K562 (cell line): ENCODE measurements at regions not wholly inside any gene's neighbourhood (a gene's known extent, or its start where the extent isn't known, plus 50 kb on each side); places are given as distances from the start of the nearest gene placed in this dataset.

ENCODE experiments used
- ARHGAP35 ChIP-seq: fragments of 450-650 bp; IDR thresholded peaks from 2 replicates; pipeline ENCODE4 v1.6.1; 2018; ENCODE audit not compliant: partially characterized antibody
- ARID2 ChIP-seq: fragments of 450-650 bp; IDR thresholded peaks from 2 replicates; pipeline ENCODE4 v1.6.1; 2017; ENCODE audit warnings: antibody characterized with exemption, mild to moderate bottlenecking
- BHLHE40 ChIP-seq: IDR thresholded peaks from 2 replicates; pipeline ENCODE4 v1.6.1; 2011; ENCODE audit warnings: low read length, improper control_type of control experiment
- BRCA1 ChIP-seq, 2 experiments: fragments of 450-650 bp in 1 of 2; sonication (generic) in 1 of 2; formaldehyde crosslinking in 1 of 2; IDR thresholded peaks; 2 replicates each; pipeline versions ENCODE4 v1.5.0 to v1.6.1; 2017 to 2020; ENCODE audit warnings: mild to moderate bottlenecking in 1 of 2, missing genetic modification reagents in 1 of 2
- CEBPG ChIP-seq, 3 experiments: fragments of 200-800 bp in 1 of 3; sonication (Bioruptor generic) in 1 of 3; sonication (generic) in 1 of 3; formaldehyde crosslinking in 1 of 3; IDR thresholded peaks in 2 of 3; conservative IDR thresholded peaks in 1 of 3; 2 replicates each; pipeline versions ENCODE4 v1.6.1 to v1.8.0; 2016 to 2022; ENCODE audit warnings: missing compliant biosample characterization in 2 of 3, missing genetic modification characterization in 2 of 3, mild to moderate bottlenecking in 1 of 3, missing genetic modification reagents in 1 of 3
- ILK ChIP-seq: fragments of 450-650 bp; IDR thresholded peaks from 2 replicates; pipeline ENCODE4 v1.6.1; 2016; ENCODE audit warnings: missing genetic modification characterization, low read depth, mild to moderate bottlenecking, missing compliant biosample characterization, moderate library complexity, borderline replicate concordance
- JUNB ChIP-seq: fragments of 450-650 bp; formaldehyde crosslinking; conservative IDR thresholded peaks from 2 replicates; pipeline ENCODE4 v1.4.0; 2020; ENCODE audit warnings: mild to moderate bottlenecking
- LEF1 ChIP-seq: fragments of 450-650 bp; IDR thresholded peaks from 2 replicates; pipeline ENCODE4 v1.6.1; 2016; ENCODE audit warnings: mild to moderate bottlenecking
- MTA2 ChIP-seq: fragments of 450-650 bp; IDR thresholded peaks from 2 replicates; pipeline ENCODE4 v1.6.1; 2016; ENCODE audit warnings: low read depth
- XRCC3 ChIP-seq: fragments of 450-650 bp; IDR thresholded peaks from 2 replicates; pipeline ENCODE4 v1.6.1; 2017; ENCODE audit warnings: mild to moderate bottlenecking, moderate library complexity
- YY1 ChIP-seq, 3 experiments: IDR thresholded peaks; 2 replicates each; pipeline ENCODE4 v1.6.1; 2011; ENCODE audit warnings: low read length in 2 of 3, mild to moderate bottlenecking in 2 of 3, moderate library complexity in 2 of 3, borderline replicate concordance in 1 of 3, control low read depth in 1 of 3, low read depth in 1 of 3; ENCODE audit not compliant: insufficient read depth in 3 of 3, insufficient replicate concordance in 2 of 3, control insufficient read depth in 1 of 3, insufficient read length in 1 of 3; ENCODE audit errors: extremely low read depth in 1 of 3
- ZKSCAN8 ChIP-seq: fragments of 200-800 bp; sonication (Bioruptor generic); IDR thresholded peaks from 2 replicates; pipeline ENCODE4 v1.6.1; 2016; ENCODE audit warnings: missing genetic modification characterization, missing compliant biosample characterization
- ZNF3 ChIP-seq: fragments of 250-450 bp; sonication (Bioruptor Pico); IDR thresholded peaks from 2 replicates; pipeline ENCODE4 v1.5.0; 2021; ENCODE audit warnings: mild to moderate bottlenecking, moderate library complexity
- ZNF830 ChIP-seq: fragments of 250-450 bp; sonication (Bioruptor Pico); IDR thresholded peaks from 2 replicates; pipeline ENCODE4 v1.5.0; 2021; ENCODE audit warnings: mild to moderate bottlenecking
- TF ChIP-seq, protein P1 (sequence below): fragments of 450-650 bp; IDR thresholded peaks from 2 replicates; pipeline ENCODE4 v1.6.1; 2016; ENCODE audit warnings: low read depth
- TF ChIP-seq, protein P2 (sequence below): fragments of 450-650 bp; conservative IDR thresholded peaks from 2 replicates; pipeline ENCODE4 v1.6.1; 2016; ENCODE audit warnings: missing genetic modification characterization, low read depth, mild to moderate bottlenecking, control low read depth, missing compliant biosample characterization
- TF ChIP-seq, protein P3 (sequence below): fragments of 450-650 bp; IDR thresholded peaks from 2 replicates; pipeline ENCODE4 v1.7.0; 2016; ENCODE audit warnings: borderline replicate concordance

DNA sequence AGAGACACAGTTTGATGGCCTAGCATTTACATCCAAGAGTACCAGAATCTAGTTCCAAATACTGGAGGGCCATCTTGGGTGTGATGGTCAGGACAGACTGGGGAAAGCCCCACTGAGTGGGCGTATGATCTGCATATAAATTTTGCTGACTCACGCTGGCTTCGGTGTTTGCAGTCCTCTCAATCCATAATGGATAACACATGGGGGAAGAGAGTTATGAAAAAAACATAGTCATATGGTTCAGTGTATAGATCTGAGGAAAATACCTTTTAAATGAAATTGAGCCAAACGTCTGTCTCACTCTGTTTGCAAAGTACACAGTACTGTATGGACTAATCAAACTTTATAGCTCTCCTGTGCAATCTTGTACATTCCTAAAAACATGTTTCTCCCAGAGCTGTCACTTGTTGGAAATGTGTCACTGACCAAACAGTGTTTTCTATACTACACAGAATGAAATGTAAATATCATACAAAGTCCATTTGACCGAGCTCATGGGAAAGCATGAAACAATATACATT, 125.3 kb upstream of the THBS1 start (continued):
- TF ChIP-seq BHLHE40 (no peak), LEF1 (no peak), JUNB (CRISPR knock-in tag) (no peak), ARHGAP35 (no peak), MTA2 (no peak), ZNF3 (CRISPR knock-in tag) (no peak), XRCC3 (no peak), ARID2 (no peak), ZKSCAN8 (CRISPR knock-in tag) (no peak), ZNF830 (CRISPR knock-in tag) (no peak), YY1 (IDR thresholded peaks at IDR 0.05; ENCODE audit: borderline replicate concordance in 1 of 3, control insufficient read depth in 1 of 3, extremely low read depth in 1 of 3, insufficient read depth in 3 of 3, insufficient read length in 1 of 3, insufficient replicate concordance in 2 of 3, low read depth in 1 of 3, low read length in 2 of 3) (peak in 1 of 3 experiments; percentile 71), CEBPG (CRISPR knock-in tag; IDR thresholded peaks at IDR 0.05) (no peak), CEBPG (tag; conservative IDR thresholded peaks at IDR 0.05 in 1 of 2, IDR thresholded peaks at IDR 0.05 in 1 of 2) (no peak), BRCA1 (IDR thresholded peaks at IDR 0.05) (no peak), BRCA1 (CRISPR knock-in tag; IDR thresholded peaks at IDR 0.05) (no peak), ILK (tag) (no peak)
- TF ChIP-seq, protein P1, sequence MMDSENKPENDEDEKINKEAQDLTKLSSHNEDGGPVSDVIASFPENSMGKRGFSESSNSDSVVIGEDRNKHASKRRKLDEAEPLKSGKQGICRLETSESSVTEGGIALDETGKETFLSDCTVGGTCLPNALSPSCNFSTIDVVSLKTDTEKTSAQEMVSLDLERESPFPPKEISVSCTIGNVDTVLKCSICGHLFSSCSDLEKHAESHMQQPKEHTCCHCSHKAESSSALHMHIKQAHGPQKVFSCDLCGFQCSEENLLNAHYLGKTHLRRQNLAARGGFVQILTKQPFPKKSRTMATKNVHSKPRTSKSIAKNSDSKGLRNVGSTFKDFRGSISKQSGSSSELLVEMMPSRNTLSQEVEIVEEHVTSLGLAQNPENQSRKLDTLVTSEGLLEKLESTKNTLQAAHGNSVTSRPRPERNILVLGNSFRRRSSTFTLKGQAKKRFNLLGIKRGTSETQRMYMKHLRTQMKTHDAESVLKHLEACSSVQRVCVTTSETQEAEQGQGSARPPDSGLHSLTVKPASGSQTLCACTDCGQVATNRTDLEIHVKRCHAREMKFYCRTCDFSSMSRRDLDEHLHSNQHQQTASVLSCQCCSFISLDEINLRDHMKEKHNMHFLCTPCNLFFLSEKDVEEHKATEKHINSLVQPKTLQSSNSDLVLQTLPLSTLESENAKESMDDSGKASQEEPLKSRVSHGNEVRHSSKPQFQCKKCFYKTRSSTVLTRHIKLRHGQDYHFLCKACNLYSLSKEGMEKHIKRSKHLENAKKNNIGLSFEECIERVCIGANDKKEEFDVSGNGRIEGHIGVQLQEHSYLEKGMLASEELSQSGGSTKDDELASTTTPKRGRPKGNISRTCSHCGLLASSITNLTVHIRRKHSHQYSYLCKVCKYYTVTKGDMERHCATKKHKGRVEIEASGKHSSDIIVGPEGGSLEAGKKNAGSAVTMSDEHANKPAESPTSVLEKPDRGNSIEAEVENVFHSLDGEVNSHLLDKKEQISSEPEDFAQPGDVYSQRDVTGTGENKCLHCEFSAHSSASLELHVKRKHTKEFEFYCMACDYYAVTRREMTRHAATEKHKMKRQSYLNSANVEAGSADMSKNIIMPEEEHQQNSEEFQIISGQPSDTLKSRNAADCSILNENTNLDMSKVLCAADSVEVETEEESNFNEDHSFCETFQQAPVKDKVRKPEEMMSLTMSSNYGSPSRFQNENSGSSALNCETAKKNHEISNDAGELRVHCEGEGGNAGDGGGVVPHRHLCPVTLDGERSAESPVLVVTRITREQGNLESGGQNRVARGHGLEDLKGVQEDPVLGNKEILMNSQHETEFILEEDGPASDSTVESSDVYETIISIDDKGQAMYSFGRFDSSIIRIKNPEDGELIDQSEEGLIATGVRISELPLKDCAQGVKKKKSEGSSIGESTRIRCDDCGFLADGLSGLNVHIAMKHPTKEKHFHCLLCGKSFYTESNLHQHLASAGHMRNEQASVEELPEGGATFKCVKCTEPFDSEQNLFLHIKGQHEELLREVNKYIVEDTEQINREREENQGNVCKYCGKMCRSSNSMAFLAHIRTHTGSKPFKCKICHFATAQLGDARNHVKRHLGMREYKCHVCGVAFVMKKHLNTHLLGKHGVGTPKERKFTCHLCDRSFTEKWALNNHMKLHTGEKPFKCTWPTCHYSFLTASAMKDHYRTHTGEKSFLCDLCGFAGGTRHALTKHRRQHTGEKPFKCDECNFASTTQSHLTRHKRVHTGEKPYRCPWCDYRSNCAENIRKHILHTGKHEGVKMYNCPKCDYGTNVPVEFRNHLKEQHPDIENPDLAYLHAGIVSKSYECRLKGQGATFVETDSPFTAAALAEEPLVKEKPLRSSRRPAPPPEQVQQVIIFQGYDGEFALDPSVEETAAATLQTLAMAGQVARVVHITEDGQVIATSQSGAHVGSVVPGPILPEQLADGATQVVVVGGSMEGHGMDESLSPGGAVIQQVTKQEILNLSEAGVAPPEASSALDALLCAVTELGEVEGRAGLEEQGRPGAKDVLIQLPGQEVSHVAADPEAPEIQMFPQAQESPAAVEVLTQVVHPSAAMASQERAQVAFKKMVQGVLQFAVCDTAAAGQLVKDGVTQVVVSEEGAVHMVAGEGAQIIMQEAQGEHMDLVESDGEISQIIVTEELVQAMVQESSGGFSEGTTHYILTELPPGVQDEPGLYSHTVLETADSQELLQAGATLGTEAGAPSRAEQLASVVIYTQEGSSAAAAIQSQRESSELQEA, result no peak
- TF ChIP-seq, protein P2, sequence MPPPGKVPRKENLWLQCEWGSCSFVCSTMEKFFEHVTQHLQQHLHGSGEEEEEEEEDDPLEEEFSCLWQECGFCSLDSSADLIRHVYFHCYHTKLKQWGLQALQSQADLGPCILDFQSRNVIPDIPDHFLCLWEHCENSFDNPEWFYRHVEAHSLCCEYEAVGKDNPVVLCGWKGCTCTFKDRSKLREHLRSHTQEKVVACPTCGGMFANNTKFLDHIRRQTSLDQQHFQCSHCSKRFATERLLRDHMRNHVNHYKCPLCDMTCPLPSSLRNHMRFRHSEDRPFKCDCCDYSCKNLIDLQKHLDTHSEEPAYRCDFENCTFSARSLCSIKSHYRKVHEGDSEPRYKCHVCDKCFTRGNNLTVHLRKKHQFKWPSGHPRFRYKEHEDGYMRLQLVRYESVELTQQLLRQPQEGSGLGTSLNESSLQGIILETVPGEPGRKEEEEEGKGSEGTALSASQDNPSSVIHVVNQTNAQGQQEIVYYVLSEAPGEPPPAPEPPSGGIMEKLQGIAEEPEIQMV (tag), result no peak
- TF ChIP-seq, protein P3, sequence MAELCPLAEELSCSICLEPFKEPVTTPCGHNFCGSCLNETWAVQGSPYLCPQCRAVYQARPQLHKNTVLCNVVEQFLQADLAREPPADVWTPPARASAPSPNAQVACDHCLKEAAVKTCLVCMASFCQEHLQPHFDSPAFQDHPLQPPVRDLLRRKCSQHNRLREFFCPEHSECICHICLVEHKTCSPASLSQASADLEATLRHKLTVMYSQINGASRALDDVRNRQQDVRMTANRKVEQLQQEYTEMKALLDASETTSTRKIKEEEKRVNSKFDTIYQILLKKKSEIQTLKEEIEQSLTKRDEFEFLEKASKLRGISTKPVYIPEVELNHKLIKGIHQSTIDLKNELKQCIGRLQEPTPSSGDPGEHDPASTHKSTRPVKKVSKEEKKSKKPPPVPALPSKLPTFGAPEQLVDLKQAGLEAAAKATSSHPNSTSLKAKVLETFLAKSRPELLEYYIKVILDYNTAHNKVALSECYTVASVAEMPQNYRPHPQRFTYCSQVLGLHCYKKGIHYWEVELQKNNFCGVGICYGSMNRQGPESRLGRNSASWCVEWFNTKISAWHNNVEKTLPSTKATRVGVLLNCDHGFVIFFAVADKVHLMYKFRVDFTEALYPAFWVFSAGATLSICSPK, result no peak
